NCI-H187 treated with DMSO at 0.1 percent for 48 hours (cell line): ENCODE measurements at regions not wholly inside any gene's neighbourhood (a gene's known extent, or its start where the extent isn't known, plus 50 kb on each side); places are given as distances from the start of the nearest gene placed in this dataset.
"Not testable (repeated sequence)": the region's sequence is repeated elsewhere in the genome, so short reads cannot be mapped to it uniquely, and the experiment has no call there.

Source experiments
- DNase-seq: peaks from one replicate; lab custom pipeline; 2025; lab: John Stamatoyannopoulos, UW

GRCh38 chr21:23886828-23887724 is 1720.2 kb downstream of the MRPL39 start:
- DNase-seq, result no peak

- no peak for DNase-seq
These were observed 1725.5 kb downstream of the MRPL39 start for GRCh38 chr21:23881783-23882182.

GRCh38 chr21:23876925-23877558 is 1730.2 kb downstream of the MRPL39 start:
- DNase-seq, result no peak

- no peak for DNase-seq
These were observed 1733.0 kb downstream of the MRPL39 start for GRCh38 chr21:23874271-23874670.

GRCh38 chr21:23861911-23862504 is 1745.3 kb downstream of the MRPL39 start:
- no peak for DNase-seq

- no peak for DNase-seq
These were observed 1748.4 kb downstream of the MRPL39 start for GRCh38 chr21:23858878-23859277.

- no peak for DNase-seq
These were observed 1753.4 kb downstream of the MRPL39 start for GRCh38 chr21:23853796-23854379.

GRCh38 chr21:23837564-23837963 is 1769.7 kb downstream of the MRPL39 start:
- no peak for DNase-seq

- no peak for DNase-seq
These were observed 1784.5 kb downstream of the MRPL39 start for GRCh38 chr21:23822760-23823159.

GRCh38 chr21:23817337-23817736 is 1789.9 kb downstream of the MRPL39 start:
- no peak for DNase-seq

- DNase-seq, result no peak
These were observed 1794.8 kb downstream of the MRPL39 start for GRCh38 chr21:23812485-23812884.

- no peak for DNase-seq
These were observed 1795.5 kb downstream of the MRPL39 start for GRCh38 chr21:23811805-23812204.

GRCh38 chr21:23809573-23809972 is 1797.7 kb downstream of the MRPL39 start:
- no peak for DNase-seq

GRCh38 chr21:23806966-23807548 is 1800.2 kb downstream of the MRPL39 start:
- not testable (repeated sequence) for DNase-seq

- DNase-seq, result no peak
These were observed 1802.4 kb downstream of the MRPL39 start for GRCh38 chr21:23804866-23805265.

- DNase-seq, result no peak
These were observed 1806.0 kb downstream of the MRPL39 start for GRCh38 chr21:23801292-23801691.

GRCh38 chr21:23799376-23799775 is 1807.9 kb downstream of the MRPL39 start:
- no peak for DNase-seq

GRCh38 chr21:23792300-23792699 is 1815.0 kb downstream of the MRPL39 start:
- DNase-seq, result no peak

GRCh38 chr21:23789864-23790263 is 1817.4 kb downstream of the MRPL39 start:
- DNase-seq, result no peak

GRCh38 chr21:23780326-23780725 is 1827.0 kb downstream of the MRPL39 start:
- no peak for DNase-seq

- DNase-seq, result no peak
These were observed 1863.5 kb downstream of the MRPL39 start for GRCh38 chr21:23743821-23744220.

- no peak for DNase-seq
These were observed 1866.8 kb downstream of the MRPL39 start for GRCh38 chr21:23740463-23740862.
